ENCODE measurements at regions not wholly inside any gene's neighbourhood (a gene's known extent, or its start where the extent isn't known, plus 50 kb on each side); places are given as distances from the start of the nearest gene placed in this dataset.

GRCh38 chr3:22594990-22595389, 608.1 kb upstream of the UBE2E2 start:
- TF ChIP-seq, protein P1, sequence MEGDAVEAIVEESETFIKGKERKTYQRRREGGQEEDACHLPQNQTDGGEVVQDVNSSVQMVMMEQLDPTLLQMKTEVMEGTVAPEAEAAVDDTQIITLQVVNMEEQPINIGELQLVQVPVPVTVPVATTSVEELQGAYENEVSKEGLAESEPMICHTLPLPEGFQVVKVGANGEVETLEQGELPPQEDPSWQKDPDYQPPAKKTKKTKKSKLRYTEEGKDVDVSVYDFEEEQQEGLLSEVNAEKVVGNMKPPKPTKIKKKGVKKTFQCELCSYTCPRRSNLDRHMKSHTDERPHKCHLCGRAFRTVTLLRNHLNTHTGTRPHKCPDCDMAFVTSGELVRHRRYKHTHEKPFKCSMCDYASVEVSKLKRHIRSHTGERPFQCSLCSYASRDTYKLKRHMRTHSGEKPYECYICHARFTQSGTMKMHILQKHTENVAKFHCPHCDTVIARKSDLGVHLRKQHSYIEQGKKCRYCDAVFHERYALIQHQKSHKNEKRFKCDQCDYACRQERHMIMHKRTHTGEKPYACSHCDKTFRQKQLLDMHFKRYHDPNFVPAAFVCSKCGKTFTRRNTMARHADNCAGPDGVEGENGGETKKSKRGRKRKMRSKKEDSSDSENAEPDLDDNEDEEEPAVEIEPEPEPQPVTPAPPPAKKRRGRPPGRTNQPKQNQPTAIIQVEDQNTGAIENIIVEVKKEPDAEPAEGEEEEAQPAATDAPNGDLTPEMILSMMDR (IDR thresholded peaks at IDR 0.05; ENCODE audit: extremely low read depth in 1 of 2, insufficient read depth in 1 of 2, low read depth in 1 of 2, low read length in 2 of 2): no peak
- no peak for TF ChIP-seq POLR2A (IDR thresholded peaks at IDR 0.05; ENCODE audit: low read depth, low read length)

Measured in endothelial cell of umbilical vein (primary cell).